ENCODE measurements at regions not wholly inside any gene's neighbourhood (a gene's known extent, or its start where the extent isn't known, plus 50 kb on each side); places are given as distances from the start of the nearest gene placed in this dataset.

GRCh38 chr5:61734966-61735365, 402.9 kb downstream of the ZSWIM6 start:
- TF ChIP-seq EZH2 (IDR thresholded peaks at IDR 0.05; ENCODE audit: low read depth) (no peak), CTCF (conservative IDR thresholded peaks at IDR 0.05) (no peak)
- H3K27ac ChIP-seq: no peak overlapping the region
- H2AFZ ChIP-seq: no peak overlapping the region
- no peak overlapping the region for H3K4me3 ChIP-seq
- H3K36me3 ChIP-seq (ENCODE audit: low read depth): no peaks in the 10 kb centered on the region
- no peak overlapping the region for H3K4me2 ChIP-seq
- ChIA-PET CTCF (no interaction called here), POLR2A (ENCODE audit: unreplicated experiment) (no interaction called here)
- H3K4me1 ChIP-seq (replicated peaks; ENCODE audit: insufficient read depth): no peaks in the 10 kb centered on the region
- no peaks in the 10 kb centered on the region for H3F3A ChIP-seq (ENCODE audit: insufficient read depth, low read depth)
- H3K9me3 ChIP-seq (ENCODE audit: insufficient read depth, low read depth): no peaks in the 10 kb centered on the region
- peaks cover 64% of the 10 kb centered on the region for H3K27me3 ChIP-seq (ENCODE audit: insufficient read depth, low read depth)
- BruUV-seq (replicated peaks): no TSS peak
- DNase-seq: no peak
- no peaks in the 10 kb centered on the region for H3K9me2 ChIP-seq (ENCODE audit: insufficient read depth)
- intact Hi-C loops (cut with micrococcal nuclease; ENCODE audit: unreplicated experiment): no loop called here
- no peaks in the 10 kb centered on the region for H3K79me2 ChIP-seq (ENCODE audit: low read depth)
- H4K20me1 ChIP-seq (ENCODE audit: insufficient read depth): no peaks in the 10 kb centered on the region

GRCh38 chr5:61735531-61735930, 403.5 kb downstream of the ZSWIM6 start:
- H3K4me3 ChIP-seq: no peak overlapping the region
- no peaks in the 10 kb centered on the region for H3F3A ChIP-seq (ENCODE audit: insufficient read depth, low read depth)
- ChIA-PET POLR2A (ENCODE audit: unreplicated experiment) (no interaction called here), CTCF (no interaction called here)
- no peak overlapping the region for H3K4me2 ChIP-seq
- peaks cover 59% of the 10 kb centered on the region for H3K27me3 ChIP-seq (ENCODE audit: insufficient read depth, low read depth)
- no TSS peak for BruUV-seq (replicated peaks)
- TF ChIP-seq CTCF (conservative IDR thresholded peaks at IDR 0.05) (no peak), EZH2 (IDR thresholded peaks at IDR 0.05; ENCODE audit: low read depth) (no peak)
- no peaks in the 10 kb centered on the region for H3K36me3 ChIP-seq (ENCODE audit: low read depth)
- H3K79me2 ChIP-seq (ENCODE audit: low read depth): no peaks in the 10 kb centered on the region
- no peak overlapping the region for H2AFZ ChIP-seq
- intact Hi-C loops (cut with micrococcal nuclease; ENCODE audit: unreplicated experiment): no loop called here
- no peak for DNase-seq
- no peak overlapping the region for H3K27ac ChIP-seq
- H3K4me1 ChIP-seq (replicated peaks; ENCODE audit: insufficient read depth): no peaks in the 10 kb centered on the region
- no peaks in the 10 kb centered on the region for H4K20me1 ChIP-seq (ENCODE audit: insufficient read depth)
- H3K9me2 ChIP-seq (ENCODE audit: insufficient read depth): no peaks in the 10 kb centered on the region
- no peaks in the 10 kb centered on the region for H3K9me3 ChIP-seq (ENCODE audit: insufficient read depth, low read depth)

- no peak for DNase-seq
- TF ChIP-seq CTCF (conservative IDR thresholded peaks at IDR 0.05) (no peak), EZH2 (IDR thresholded peaks at IDR 0.05; ENCODE audit: low read depth) (no peak)
- no peaks in the 10 kb centered on the region for H3K4me1 ChIP-seq (replicated peaks; ENCODE audit: insufficient read depth)
- CTCF ChIA-PET: no interaction called here
- intact Hi-C loops (cut with micrococcal nuclease; ENCODE audit: unreplicated experiment): no loop called here
- no peak overlapping the region for H3K4me3 ChIP-seq
- no peaks in the 10 kb centered on the region for H3K9me2 ChIP-seq (ENCODE audit: insufficient read depth)
- no peak overlapping the region for H2AFZ ChIP-seq
- no peaks in the 10 kb centered on the region for H3K79me2 ChIP-seq (ENCODE audit: low read depth)
- peaks cover 55% of the 10 kb centered on the region for H3K27me3 ChIP-seq (ENCODE audit: insufficient read depth, low read depth)
- H4K20me1 ChIP-seq (ENCODE audit: insufficient read depth): no peaks in the 10 kb centered on the region
- POLR2A ChIA-PET (ENCODE audit: unreplicated experiment): no interaction called here
- H3F3A ChIP-seq (ENCODE audit: insufficient read depth, low read depth): no peaks in the 10 kb centered on the region
- H3K36me3 ChIP-seq (ENCODE audit: low read depth): no peaks in the 10 kb centered on the region
- no peak overlapping the region for H3K27ac ChIP-seq
- no peak overlapping the region for H3K4me2 ChIP-seq
- no peaks in the 10 kb centered on the region for H3K9me3 ChIP-seq (ENCODE audit: insufficient read depth, low read depth)
- BruUV-seq (replicated peaks): no TSS peak
These were observed 403.9 kb downstream of the ZSWIM6 start for GRCh38 chr5:61735995-61736394.
